GM19240 (cell line): ENCODE measurements at regions not wholly inside any gene's neighbourhood (a gene's known extent, or its start where the extent isn't known, plus 50 kb on each side); places are given as distances from the start of the nearest gene placed in this dataset.

ENCODE experiments used
- DNase-seq: peaks from one replicate; pipeline ENCODE4 v3.0.0; 2011; ENCODE audit warnings: low spot score; ENCODE audit not compliant: insufficient read length

GRCh38 chr3:81289676-81290075 is 471.8 kb downstream of the GBE1 start:
- DNase-seq = no peak

GRCh38 chr3:81279481-81280379 is 481.7 kb downstream of the GBE1 start:
- no peak for DNase-seq

GRCh38 chr3:81277853-81278252 is 483.6 kb downstream of the GBE1 start:
- DNase-seq = no peak

GRCh38 chr3:81274671-81275070 is 486.8 kb downstream of the GBE1 start:
- no peak for DNase-seq

GRCh38 chr3:81270603-81271379 is 490.7 kb downstream of the GBE1 start:
- DNase-seq = no peak

- DNase-seq = no peak
Observed at GRCh38 chr3:81268526-81268925, 492.9 kb downstream of the GBE1 start.

- no peak for DNase-seq
Observed at GRCh38 chr3:81261996-81262395, 499.4 kb downstream of the GBE1 start.

- no peak for DNase-seq
Observed at GRCh38 chr3:81255463-81255862, 506.0 kb downstream of the GBE1 start.

- DNase-seq = no peak
Observed at GRCh38 chr3:81251096-81251495, 510.3 kb downstream of the GBE1 start.

GRCh38 chr3:81249540-81250029 is 511.9 kb downstream of the GBE1 start:
- no peak for DNase-seq

- DNase-seq = no peak
Observed at GRCh38 chr3:81245501-81245900, 515.9 kb downstream of the GBE1 start.

- DNase-seq = no peak
Observed at GRCh38 chr3:81245043-81245442, 516.4 kb downstream of the GBE1 start.

GRCh38 chr3:81244231-81244630 is 517.2 kb downstream of the GBE1 start:
- DNase-seq = no peak

GRCh38 chr3:81242871-81243270 is 518.6 kb downstream of the GBE1 start:
- no peak for DNase-seq

- DNase-seq = no peak
Observed at GRCh38 chr3:81237181-81237580, 524.3 kb downstream of the GBE1 start.

- DNase-seq = no peak
Observed at GRCh38 chr3:81218023-81218422, 543.4 kb downstream of the GBE1 start.

GRCh38 chr3:81217101-81217500 is 544.3 kb downstream of the GBE1 start:
- no peak for DNase-seq

- DNase-seq = no peak
Observed at GRCh38 chr3:81216192-81216591, 545.3 kb downstream of the GBE1 start.

- DNase-seq = no peak
Observed at GRCh38 chr3:81214631-81215030, 546.8 kb downstream of the GBE1 start.

- DNase-seq = no peak
Observed at GRCh38 chr3:81199587-81199986, 561.9 kb downstream of the GBE1 start.

GRCh38 chr3:81198756-81199155 is 562.7 kb downstream of the GBE1 start:
- no peak for DNase-seq

- no peak for DNase-seq
Observed at GRCh38 chr3:81198216-81198615, 563.2 kb downstream of the GBE1 start.
